Stomach (tissue), 4 donors: ENCODE measurements at regions not wholly inside any gene's neighbourhood (a gene's known extent, or its start where the extent isn't known, plus 50 kb on each side); places are given as distances from the start of the nearest gene placed in this dataset.

Source experiments
- EP300 ChIP-seq: sonication (generic); formaldehyde crosslinking; IDR thresholded peaks from one replicate; pipeline ENCODE4 v1.6.1; 2017; ENCODE audit warnings: antibody characterized with exemption
- POLR2A ChIP-seq, 4 donors: fragments of 450-650 bp; IDR thresholded peaks; one replicate each; pipeline ENCODE4 v1.6.1; 2016; ENCODE audit warnings: antibody characterized with exemption in 4 of 4, control low read depth in 2 of 4, mild to moderate bottlenecking in 1 of 4, moderate library complexity in 1 of 4
- POLR2AphosphoS5 ChIP-seq, 3 donors: sonication (generic); formaldehyde crosslinking; IDR thresholded peaks; one replicate each; pipeline ENCODE4 v1.6.1; 2016; ENCODE audit warnings: antibody characterized with exemption in 3 of 3
- TF ChIP-seq, protein P1 (sequence below), 7 experiments: fragments of 450-650 bp in 4 of 7; fragments of 200-600 bp in 3 of 7; sonication (generic) in 3 of 7; IDR thresholded peaks; one replicate each; pipeline ENCODE4 v1.5.1; 2016 to 2019; ENCODE audit warnings: antibody characterized with exemption in 7 of 7, control low read depth in 2 of 7, mild to moderate bottlenecking in 1 of 7

DNA sequence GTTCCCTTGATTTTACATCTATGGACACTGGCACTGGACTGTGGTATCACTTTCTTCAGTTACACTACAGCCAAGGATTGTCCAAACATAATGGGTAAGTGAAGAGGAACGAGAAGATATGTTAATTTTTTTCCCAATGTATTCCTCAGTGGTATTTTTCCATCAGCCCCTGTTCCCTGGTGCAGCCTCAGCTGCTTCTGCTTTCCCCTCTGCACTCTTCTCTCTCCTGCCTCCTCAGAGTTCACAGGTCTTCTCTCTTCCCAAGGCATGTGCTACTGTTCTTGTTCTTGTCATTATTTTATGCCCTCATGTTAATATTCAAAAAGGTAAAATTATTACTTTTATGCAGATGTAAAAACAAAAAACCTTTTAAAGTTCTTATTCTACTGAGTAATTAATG is 378.0 kb upstream of the NRXN1 start:
- TF ChIP-seq, protein P1, sequence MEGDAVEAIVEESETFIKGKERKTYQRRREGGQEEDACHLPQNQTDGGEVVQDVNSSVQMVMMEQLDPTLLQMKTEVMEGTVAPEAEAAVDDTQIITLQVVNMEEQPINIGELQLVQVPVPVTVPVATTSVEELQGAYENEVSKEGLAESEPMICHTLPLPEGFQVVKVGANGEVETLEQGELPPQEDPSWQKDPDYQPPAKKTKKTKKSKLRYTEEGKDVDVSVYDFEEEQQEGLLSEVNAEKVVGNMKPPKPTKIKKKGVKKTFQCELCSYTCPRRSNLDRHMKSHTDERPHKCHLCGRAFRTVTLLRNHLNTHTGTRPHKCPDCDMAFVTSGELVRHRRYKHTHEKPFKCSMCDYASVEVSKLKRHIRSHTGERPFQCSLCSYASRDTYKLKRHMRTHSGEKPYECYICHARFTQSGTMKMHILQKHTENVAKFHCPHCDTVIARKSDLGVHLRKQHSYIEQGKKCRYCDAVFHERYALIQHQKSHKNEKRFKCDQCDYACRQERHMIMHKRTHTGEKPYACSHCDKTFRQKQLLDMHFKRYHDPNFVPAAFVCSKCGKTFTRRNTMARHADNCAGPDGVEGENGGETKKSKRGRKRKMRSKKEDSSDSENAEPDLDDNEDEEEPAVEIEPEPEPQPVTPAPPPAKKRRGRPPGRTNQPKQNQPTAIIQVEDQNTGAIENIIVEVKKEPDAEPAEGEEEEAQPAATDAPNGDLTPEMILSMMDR (IDR thresholded peaks at IDR 0.05): no peak
- no peak for TF ChIP-seq POLR2A (IDR thresholded peaks at IDR 0.05)
- TF ChIP-seq POLR2AphosphoS5 (IDR thresholded peaks at IDR 0.05): no peak
- TF ChIP-seq EP300: no peak
